MM.1S (cell line): ENCODE measurements at regions not wholly inside any gene's neighbourhood (a gene's known extent, or its start where the extent isn't known, plus 50 kb on each side); places are given as distances from the start of the nearest gene placed in this dataset.

ENCODE experiments used
- DNase-seq: peaks from one replicate; pipeline ENCODE4 v3.0.0-alpha.2; 2015
- H2AFZ ChIP-seq: fragments of 300-600 bp; sonication (generic); 2 replicates; pipeline ENCODE4 v1.6.0; 2016; ENCODE audit warnings: antibody characterized with exemption, low read length
- H3F3A ChIP-seq: fragments of 300-600 bp; sonication (generic); 2 replicates; pipeline ENCODE4 v1.6.1; 2016; ENCODE audit warnings: mild to moderate bottlenecking, antibody characterized with exemption, low read length, moderate library complexity, mixed read lengths; ENCODE audit not compliant: insufficient read depth
- H3K27ac ChIP-seq: fragments of 300-600 bp; sonication (generic); 2 replicates; pipeline ENCODE4 v1.5.1; 2016; ENCODE audit warnings: mild to moderate bottlenecking, low read length
- H3K27me3 ChIP-seq: fragments of 300-600 bp; sonication (generic); replicated peaks from 2 replicates; pipeline ENCODE4 v1.6.0; 2016; ENCODE audit warnings: low read length; ENCODE audit not compliant: insufficient read depth
- H3K36me3 ChIP-seq: fragments of 300-600 bp; sonication (generic); replicated peaks from 2 replicates; pipeline ENCODE4 v1.6.1; 2016; ENCODE audit warnings: mild to moderate bottlenecking, low read length, mixed read lengths; ENCODE audit not compliant: insufficient read depth
- H3K4me1 ChIP-seq: fragments of 300-600 bp; sonication (generic); 2 replicates; pipeline ENCODE4 v1.6.1; 2016; ENCODE audit warnings: low read length, mixed read lengths
- H3K4me2 ChIP-seq: fragments of 300-600 bp; sonication (generic); 2 replicates; pipeline ENCODE4 v1.6.0; 2016; ENCODE audit warnings: low read depth, low read length
- H3K4me3 ChIP-seq: fragments of 300-600 bp; sonication (generic); 2 replicates; pipeline ENCODE4 v1.5.1; 2016; ENCODE audit warnings: low read length, mixed read lengths
- H3K79me2 ChIP-seq: fragments of 300-600 bp; sonication (generic); 2 replicates; pipeline ENCODE4 v1.6.1; 2016; ENCODE audit warnings: mixed run types, low read length, mixed read lengths
- H3K9ac ChIP-seq: fragments of 300-600 bp; sonication (generic); 2 replicates; pipeline ENCODE4 v1.6.1; 2016; ENCODE audit warnings: low read length, mixed read lengths
- H3K9me2 ChIP-seq: fragments of 300-600 bp; sonication (generic); replicated peaks from 2 replicates; pipeline ENCODE4 v1.6.1; 2016; ENCODE audit warnings: mild to moderate bottlenecking, low read length, mixed read lengths; ENCODE audit not compliant: insufficient read depth
- H3K9me3 ChIP-seq: fragments of 300-600 bp; sonication (generic); replicated peaks from 2 replicates; pipeline ENCODE4 v1.6.1; 2016; ENCODE audit warnings: mild to moderate bottlenecking, low read length, mixed read lengths; ENCODE audit not compliant: insufficient read depth
- H4K20me1 ChIP-seq: fragments of 300-600 bp; sonication (generic); 2 replicates; pipeline ENCODE4 v1.6.1; 2016; ENCODE audit warnings: mild to moderate bottlenecking, low read length, moderate library complexity, mixed read lengths; ENCODE audit not compliant: insufficient read depth
- CTCF ChIP-seq: fragments of 300-600 bp; sonication (generic); IDR thresholded peaks from 2 replicates; pipeline ENCODE4 v1.5.1; 2016; ENCODE audit warnings: antibody characterized with exemption, low read length, mixed read lengths
- EZH2 ChIP-seq: fragments of 300-600 bp; sonication (generic); optimal IDR thresholded peaks from 2 replicates; pipeline ENCODE3; 2017; ENCODE audit warnings: low read depth, mild to moderate bottlenecking, antibody characterized with exemption, low read length, mixed read lengths
- EZH2phosphoT487 ChIP-seq: fragments of 300-600 bp; sonication (generic); IDR thresholded peaks from 2 replicates; pipeline ENCODE4 v1.6.1; 2018; ENCODE audit warnings: antibody characterized with exemption, low read length

- no peak for DNase-seq
- Histone ChIP-seq H4K20me1 (no peaks in the 10 kb centered on the region), H3K4me3 (no peak overlapping the region), H3K27me3 (no peaks in the 10 kb centered on the region), H3K36me3 (no peaks in the 10 kb centered on the region), H3K9me3 (no peaks in the 10 kb centered on the region), H3K4me1 (no peaks in the 10 kb centered on the region), H3F3A (no peaks in the 10 kb centered on the region), H3K79me2 (no peaks in the 10 kb centered on the region), H3K4me2 (no peak overlapping the region), H3K27ac (no peak overlapping the region), H2AFZ (no peak overlapping the region), H3K9me2 (no peaks in the 10 kb centered on the region), H3K9ac (no peak overlapping the region)
- TF ChIP-seq EZH2 (no peak), CTCF (no peak), EZH2phosphoT487 (no peak)
Measured at GRCh38 chr3:153244961-153245360, 82.9 kb downstream of the RAP2B start.

DNA sequence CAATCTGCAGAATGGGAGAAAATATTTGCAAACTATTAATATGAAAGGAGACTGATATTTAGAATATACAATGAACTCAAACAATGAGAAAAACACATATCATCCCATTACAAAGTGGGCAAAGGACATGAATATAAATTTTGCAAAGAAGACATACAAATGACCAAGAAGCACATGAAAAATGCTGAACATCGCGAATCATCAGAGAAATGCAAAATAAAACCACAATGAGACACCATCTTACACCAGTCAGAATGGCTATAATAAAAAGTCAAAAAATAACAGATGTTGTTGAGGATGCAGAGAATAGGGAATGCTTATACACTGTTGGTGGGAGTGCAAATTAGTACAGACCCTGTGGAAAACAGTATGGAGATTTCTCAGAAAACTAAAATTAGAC lies 83.6 kb downstream of the RAP2B start:
- no peaks in the 10 kb centered on the region for H3K4me1 ChIP-seq
- H3K4me2 ChIP-seq: no peak overlapping the region
- H3K9ac ChIP-seq: no peak overlapping the region
- no peak overlapping the region for H2AFZ ChIP-seq
- H3K9me2 ChIP-seq: no peaks in the 10 kb centered on the region
- H3K9me3 ChIP-seq: no peaks in the 10 kb centered on the region
- no peak overlapping the region for H3K4me3 ChIP-seq
- no peak overlapping the region for H3K27ac ChIP-seq
- no peaks in the 10 kb centered on the region for H3K27me3 ChIP-seq
- H3K79me2 ChIP-seq: no peaks in the 10 kb centered on the region
- no peak for DNase-seq
- TF ChIP-seq EZH2phosphoT487 (no peak), CTCF (no peak), EZH2 (no peak)
- H3K36me3 ChIP-seq: no peaks in the 10 kb centered on the region
- H4K20me1 ChIP-seq: no peaks in the 10 kb centered on the region
- H3F3A ChIP-seq: no peaks in the 10 kb centered on the region

GRCh38 chr3:153246331-153246730 lies 84.3 kb downstream of the RAP2B start:
- H3K27ac ChIP-seq: no peak overlapping the region
- H3K36me3 ChIP-seq: no peaks in the 10 kb centered on the region
- no peak overlapping the region for H3K4me3 ChIP-seq
- H3F3A ChIP-seq: no peaks in the 10 kb centered on the region
- no peaks in the 10 kb centered on the region for H3K79me2 ChIP-seq
- no peaks in the 10 kb centered on the region for H3K27me3 ChIP-seq
- no peaks in the 10 kb centered on the region for H3K9me3 ChIP-seq
- DNase-seq: no peak
- H2AFZ ChIP-seq: no peak overlapping the region
- no peaks in the 10 kb centered on the region for H4K20me1 ChIP-seq
- no peak overlapping the region for H3K4me2 ChIP-seq
- no peak overlapping the region for H3K9ac ChIP-seq
- no peaks in the 10 kb centered on the region for H3K4me1 ChIP-seq
- H3K9me2 ChIP-seq: no peaks in the 10 kb centered on the region
- no peak for TF ChIP-seq EZH2
- no peak for TF ChIP-seq EZH2phosphoT487
- no peak for TF ChIP-seq CTCF
